Tibial artery (tissue), 4 donors: ENCODE measurements at regions not wholly inside any gene's neighbourhood (a gene's known extent, or its start where the extent isn't known, plus 50 kb on each side); places are given as distances from the start of the nearest gene placed in this dataset.

Experiments
- DNase-seq, 2 donors: peaks; one replicate each; pipeline ENCODE4 v3.0.0-alpha.2; 2019
- H3K27ac ChIP-seq, 2 donors: fragments of 200-600 bp; sonication (generic) in 1 of 2; 1 replicate in 1 of 2; 2 replicates in 1 of 2; pipeline ENCODE4 v1.5.1; 2018 to 2019; ENCODE audit warnings: mild to moderate bottlenecking in 1 of 2
- H3K27me3 ChIP-seq, 2 donors: fragments of 200-600 bp; sonication (generic) in 1 of 2; one replicate each; pipeline versions ENCODE4 v1.5.1 to v1.6.0; 2016 to 2019
- H3K36me3 ChIP-seq, 3 donors: fragments of 200-600 bp; sonication (generic) in 2 of 3; one replicate each; pipeline ENCODE4 v1.5.1; 2016 to 2019; ENCODE audit warnings: mild to moderate bottlenecking in 2 of 3
- H3K4me1 ChIP-seq, 4 donors: fragments of 200-600 bp; sonication (generic) in 2 of 4; 1 replicate in 3 of 4; 2 replicates in 1 of 4; pipeline ENCODE4 v1.5.1; 2016 to 2019
- H3K4me3 ChIP-seq, 2 donors: fragments of 200-600 bp; sonication (generic) in 1 of 2; 1 replicate in 1 of 2; 2 replicates in 1 of 2; pipeline ENCODE4 v1.5.1; 2018 to 2019; ENCODE audit warnings: mild to moderate bottlenecking in 2 of 2
- H3K9me3 ChIP-seq, 3 donors: fragments of 200-600 bp; sonication (generic) in 1 of 3; one replicate each; pipeline ENCODE4 v1.5.1; 2016 to 2019
- intact Hi-C: fragments of 100-400 bp; cut with DNase I; formaldehyde crosslinking; loops from one replicate; pipeline ENCODE4 v1.15.0; 2023; ENCODE audit warnings: low total_unique reads
- TF ChIP-seq, protein P1 (sequence below), 2 experiments: fragments of 200-600 bp in 1 of 2; fragments of 450-650 bp in 1 of 2; IDR thresholded peaks; one replicate each; pipeline ENCODE4 v1.5.1; 2017 to 2019; ENCODE audit warnings: antibody characterized with exemption in 2 of 2, mild to moderate bottlenecking in 1 of 2, moderate library complexity in 1 of 2

DNA sequence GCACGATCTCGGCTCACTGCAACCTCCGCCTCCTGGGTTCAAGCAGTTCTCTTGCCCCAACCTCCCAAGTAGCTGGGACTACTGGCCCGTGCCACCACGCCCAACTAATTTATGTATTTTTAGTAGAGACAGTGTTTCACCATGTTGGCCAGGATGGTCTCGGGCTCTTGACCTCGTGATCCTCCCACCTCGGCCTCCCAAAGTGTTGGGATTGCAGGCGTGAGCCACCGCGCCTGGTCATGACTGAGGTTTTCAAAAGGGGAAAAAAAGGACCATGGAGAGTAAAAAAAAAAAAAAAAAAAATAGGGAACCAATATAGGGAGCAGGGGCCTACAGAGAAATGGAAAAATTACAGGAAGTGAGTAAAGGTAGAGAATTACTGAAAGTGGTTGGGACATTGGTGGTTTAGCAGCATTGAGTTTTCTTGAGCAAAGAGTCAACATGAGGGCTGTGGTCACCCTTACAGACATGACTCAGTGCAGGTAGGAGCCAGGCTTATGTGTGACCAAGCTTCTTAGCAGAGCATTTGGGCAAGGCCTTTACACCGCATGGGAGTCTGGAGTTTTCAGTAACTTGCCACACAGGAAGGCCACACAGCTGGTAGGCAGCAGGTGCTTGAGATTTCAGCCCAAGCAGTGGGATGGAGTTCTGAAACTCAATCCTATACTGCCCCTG lies 447.3 kb downstream of the HS3ST3B1 start:
- no peak for DNase-seq
- no peaks in the 10 kb centered on the region for H3K4me1 ChIP-seq
- TF ChIP-seq, protein P1, sequence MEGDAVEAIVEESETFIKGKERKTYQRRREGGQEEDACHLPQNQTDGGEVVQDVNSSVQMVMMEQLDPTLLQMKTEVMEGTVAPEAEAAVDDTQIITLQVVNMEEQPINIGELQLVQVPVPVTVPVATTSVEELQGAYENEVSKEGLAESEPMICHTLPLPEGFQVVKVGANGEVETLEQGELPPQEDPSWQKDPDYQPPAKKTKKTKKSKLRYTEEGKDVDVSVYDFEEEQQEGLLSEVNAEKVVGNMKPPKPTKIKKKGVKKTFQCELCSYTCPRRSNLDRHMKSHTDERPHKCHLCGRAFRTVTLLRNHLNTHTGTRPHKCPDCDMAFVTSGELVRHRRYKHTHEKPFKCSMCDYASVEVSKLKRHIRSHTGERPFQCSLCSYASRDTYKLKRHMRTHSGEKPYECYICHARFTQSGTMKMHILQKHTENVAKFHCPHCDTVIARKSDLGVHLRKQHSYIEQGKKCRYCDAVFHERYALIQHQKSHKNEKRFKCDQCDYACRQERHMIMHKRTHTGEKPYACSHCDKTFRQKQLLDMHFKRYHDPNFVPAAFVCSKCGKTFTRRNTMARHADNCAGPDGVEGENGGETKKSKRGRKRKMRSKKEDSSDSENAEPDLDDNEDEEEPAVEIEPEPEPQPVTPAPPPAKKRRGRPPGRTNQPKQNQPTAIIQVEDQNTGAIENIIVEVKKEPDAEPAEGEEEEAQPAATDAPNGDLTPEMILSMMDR (IDR thresholded peaks at IDR 0.05), result no peak
- no peaks in the 10 kb centered on the region for H3K27me3 ChIP-seq
- H3K9me3 ChIP-seq, result no peaks in the 10 kb centered on the region
- no peaks in the 10 kb centered on the region for H3K36me3 ChIP-seq
- H3K27ac ChIP-seq, result no peak overlapping the region
- intact Hi-C loops, result no loop called here
- H3K4me3 ChIP-seq, result no peak overlapping the region

DNA sequence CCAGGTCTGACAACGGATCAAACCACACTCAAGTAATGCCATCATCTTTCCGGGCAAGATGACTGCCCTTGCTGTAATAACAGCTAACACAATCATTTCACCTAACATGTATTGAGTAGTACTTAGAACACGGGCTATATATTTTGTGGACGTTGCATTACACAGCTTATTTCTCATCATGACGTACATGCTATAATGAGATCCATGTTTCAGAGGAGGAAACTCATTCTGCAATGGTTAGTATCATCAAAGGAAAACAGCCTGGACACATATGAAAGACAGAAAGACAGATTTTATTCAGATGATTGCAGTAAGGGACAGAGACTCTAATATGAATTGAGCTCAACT lies 446.7 kb downstream of the HS3ST3B1 start:
- Histone ChIP-seq H3K27ac (no peak overlapping the region), H3K4me1 (no peaks in the 10 kb centered on the region), H3K27me3 (no peaks in the 10 kb centered on the region), H3K4me3 (no peak overlapping the region), H3K9me3 (no peaks in the 10 kb centered on the region), H3K36me3 (no peaks in the 10 kb centered on the region)
- no peak for DNase-seq
- TF ChIP-seq, protein P1 (IDR thresholded peaks at IDR 0.05), result no peak
- intact Hi-C loops, result no loop called here

DNA sequence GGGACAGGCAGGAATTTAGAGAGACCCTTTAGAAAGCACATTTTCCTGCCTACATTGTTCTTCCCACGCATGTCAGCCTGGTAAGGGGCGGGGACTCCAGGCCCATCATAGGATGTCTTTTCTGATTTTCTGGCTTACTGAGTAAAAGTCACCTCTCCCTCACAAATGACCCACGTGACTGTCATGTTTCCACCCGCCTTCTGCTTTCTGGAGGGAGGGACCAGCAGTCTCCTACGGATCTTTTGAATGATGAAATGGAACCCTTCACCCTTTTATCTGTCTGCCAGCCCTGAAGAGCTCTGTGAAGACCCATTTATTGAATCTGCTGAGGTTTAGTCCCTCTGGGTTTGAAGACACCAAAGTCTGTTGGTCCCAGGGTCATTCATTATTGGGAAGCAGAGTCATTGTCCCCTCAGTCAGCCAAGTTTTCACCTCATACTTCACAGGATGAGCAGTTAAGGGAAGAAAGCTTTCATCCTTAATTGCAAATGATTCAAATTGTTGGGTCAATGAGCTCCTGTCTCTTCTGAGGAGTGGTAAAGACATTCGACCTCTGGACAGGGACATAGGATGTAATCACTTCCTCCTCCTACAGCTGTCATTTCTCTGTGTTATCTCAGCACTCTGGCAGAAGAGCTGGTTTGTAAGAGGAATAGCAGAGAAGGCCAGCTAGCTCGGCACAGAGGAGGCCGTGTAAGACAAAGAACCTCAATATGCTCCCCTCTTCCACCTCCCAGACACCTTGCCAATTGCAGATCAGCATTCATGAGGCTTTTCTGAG lies 446.1 kb downstream of the HS3ST3B1 start:
- no peaks in the 10 kb centered on the region for H3K4me1 ChIP-seq
- intact Hi-C loops, result no loop called here

DNA sequence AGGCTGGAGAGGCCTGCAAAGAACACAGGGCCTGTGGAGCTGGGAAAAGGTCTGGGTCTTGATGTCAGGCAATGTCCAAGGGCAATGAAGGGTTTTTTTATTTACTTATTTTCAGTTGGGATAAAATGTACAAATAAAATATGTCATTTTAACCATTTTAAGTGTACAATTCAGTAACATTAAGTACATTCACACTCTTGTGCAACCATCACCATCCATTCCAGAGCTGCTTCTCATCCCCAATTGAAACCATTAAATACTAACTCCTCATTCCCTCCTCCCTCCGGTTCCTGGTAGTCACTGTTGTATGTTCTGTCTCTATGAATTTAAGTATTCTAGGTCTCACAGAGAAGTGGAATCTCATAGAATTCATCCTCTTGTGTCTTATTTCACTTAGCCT lies 444.7 kb downstream of the HS3ST3B1 start:
- H3K27ac ChIP-seq, result no peak overlapping the region
- intact Hi-C loops, result no loop called here

More for the DNA sequence above, 446.1 kb downstream of the HS3ST3B1 start:
- no peak overlapping the region for H3K4me3 ChIP-seq
- no peak for DNase-seq
- no peak overlapping the region for H3K27ac ChIP-seq
- no peaks in the 10 kb centered on the region for H3K36me3 ChIP-seq
- no peaks in the 10 kb centered on the region for H3K27me3 ChIP-seq
- no peaks in the 10 kb centered on the region for H3K9me3 ChIP-seq
- TF ChIP-seq, protein P1 (IDR thresholded peaks at IDR 0.05), result no peak

DNA sequence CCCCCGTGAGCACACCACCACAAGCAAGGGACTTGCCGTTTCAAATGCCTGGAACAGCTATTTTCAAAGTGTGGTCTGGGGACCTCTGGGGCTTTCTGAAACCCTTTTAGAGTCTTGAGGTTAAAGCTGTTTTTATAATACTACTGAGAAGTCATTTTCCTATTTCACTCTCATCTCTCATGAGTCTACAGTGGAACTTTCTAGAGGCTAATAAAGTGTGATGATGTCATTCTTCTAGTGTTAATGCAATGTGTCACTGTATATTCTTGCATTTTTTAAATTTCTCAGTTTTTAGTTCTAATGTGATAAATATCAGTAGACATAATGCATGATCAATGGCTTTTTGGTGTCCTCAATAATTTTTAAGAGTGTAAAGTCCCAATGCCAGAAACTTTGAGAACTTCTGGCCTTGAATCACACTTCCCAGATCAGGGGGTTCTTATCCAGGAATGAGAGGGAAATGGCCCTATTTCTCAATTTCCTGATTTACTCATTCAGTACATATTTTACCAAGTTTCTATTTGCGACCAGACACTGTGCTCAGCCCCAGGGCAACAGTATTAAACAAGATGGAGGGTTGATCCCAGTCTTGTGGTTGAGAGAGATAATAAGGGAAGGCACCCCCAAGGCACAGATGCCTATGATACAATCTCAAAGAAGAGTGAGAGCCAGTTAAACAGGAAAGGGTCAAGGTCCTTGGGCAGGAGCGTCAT lies 444.0 kb downstream of the HS3ST3B1 start:
- H3K9me3 ChIP-seq, result no peaks in the 10 kb centered on the region
- TF ChIP-seq, protein P1 (IDR thresholded peaks at IDR 0.05), result no peak
- H3K4me1 ChIP-seq, result no peaks in the 10 kb centered on the region
- H3K4me3 ChIP-seq, result no peak overlapping the region
- H3K36me3 ChIP-seq, result no peaks in the 10 kb centered on the region
- no peak for DNase-seq
- no peaks in the 10 kb centered on the region for H3K27me3 ChIP-seq
- intact Hi-C loops, result no loop called here
- no peak overlapping the region for H3K27ac ChIP-seq

More for the DNA sequence above, 444.7 kb downstream of the HS3ST3B1 start:
- H3K4me1 ChIP-seq, result no peaks in the 10 kb centered on the region
- no peak for DNase-seq
- no peaks in the 10 kb centered on the region for H3K36me3 ChIP-seq
- no peaks in the 10 kb centered on the region for H3K27me3 ChIP-seq
- H3K9me3 ChIP-seq, result no peaks in the 10 kb centered on the region
- H3K4me3 ChIP-seq, result no peak overlapping the region
- TF ChIP-seq, protein P1 (IDR thresholded peaks at IDR 0.05), result no peak
